HCT116 (cell line): ENCODE measurements at regions not wholly inside any gene's neighbourhood (a gene's known extent, or its start where the extent isn't known, plus 50 kb on each side); places are given as distances from the start of the nearest gene placed in this dataset.

Experiments
- POLR2A ChIP-seq: IDR thresholded peaks from 2 replicates; pipeline ENCODE4 v1.7.0; 2011; ENCODE audit warnings: borderline replicate concordance; ENCODE audit not compliant: insufficient read depth, insufficient read length; ENCODE audit errors: extremely low read depth
- TF ChIP-seq, protein P1 (sequence below), 3 experiments: fragments of 200-600 bp in 1 of 3; sonication (generic) in 1 of 3; IDR thresholded peaks in 2 of 3; conservative IDR thresholded peaks in 1 of 3; 2 replicates each; pipeline ENCODE4 v1.5.1; 2012 to 2017; ENCODE audit warnings: low read depth in 2 of 3, low read length in 2 of 3, antibody characterized with exemption in 1 of 3, borderline replicate concordance in 1 of 3, control low read depth in 1 of 3, mild to moderate bottlenecking in 1 of 3, mixed read lengths in 1 of 3, mixed run types in 1 of 3, moderate library complexity in 1 of 3; ENCODE audit not compliant: insufficient read depth in 1 of 3

GRCh38 chr6:142601427-142601826, 299.6 kb downstream of the ADGRG6 start:
- TF ChIP-seq, protein P1, sequence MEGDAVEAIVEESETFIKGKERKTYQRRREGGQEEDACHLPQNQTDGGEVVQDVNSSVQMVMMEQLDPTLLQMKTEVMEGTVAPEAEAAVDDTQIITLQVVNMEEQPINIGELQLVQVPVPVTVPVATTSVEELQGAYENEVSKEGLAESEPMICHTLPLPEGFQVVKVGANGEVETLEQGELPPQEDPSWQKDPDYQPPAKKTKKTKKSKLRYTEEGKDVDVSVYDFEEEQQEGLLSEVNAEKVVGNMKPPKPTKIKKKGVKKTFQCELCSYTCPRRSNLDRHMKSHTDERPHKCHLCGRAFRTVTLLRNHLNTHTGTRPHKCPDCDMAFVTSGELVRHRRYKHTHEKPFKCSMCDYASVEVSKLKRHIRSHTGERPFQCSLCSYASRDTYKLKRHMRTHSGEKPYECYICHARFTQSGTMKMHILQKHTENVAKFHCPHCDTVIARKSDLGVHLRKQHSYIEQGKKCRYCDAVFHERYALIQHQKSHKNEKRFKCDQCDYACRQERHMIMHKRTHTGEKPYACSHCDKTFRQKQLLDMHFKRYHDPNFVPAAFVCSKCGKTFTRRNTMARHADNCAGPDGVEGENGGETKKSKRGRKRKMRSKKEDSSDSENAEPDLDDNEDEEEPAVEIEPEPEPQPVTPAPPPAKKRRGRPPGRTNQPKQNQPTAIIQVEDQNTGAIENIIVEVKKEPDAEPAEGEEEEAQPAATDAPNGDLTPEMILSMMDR (IDR thresholded peaks at IDR 0.05 in 2 of 3, conservative IDR thresholded peaks at IDR 0.05 in 1 of 3; ENCODE audit: borderline replicate concordance in 1 of 3, insufficient read depth in 1 of 3, low read depth in 2 of 3, low read length in 2 of 3) = no peak
- no peak for TF ChIP-seq POLR2A
